Keratinocyte (primary cell): ENCODE measurements at regions not wholly inside any gene's neighbourhood (a gene's known extent, or its start where the extent isn't known, plus 50 kb on each side); places are given as distances from the start of the nearest gene placed in this dataset.

Experiments
- DNase-seq: peaks from one replicate; pipeline ENCODE4 v3.0.0-alpha.2; 2011; ENCODE audit warnings: low read depth, missing footprints, low spot score
- FAIRE-seq: peaks from 2 replicates; lab custom pipeline; 2011; peaks lifted over from hg19 to GRCh38; lab: Jason Lieb, UNC
- H2AFZ ChIP-seq: 2 replicates; pipeline ENCODE4 v1.6.0; 2012; ENCODE audit warnings: low read length, control low read depth, inconsistent platforms; ENCODE audit not compliant: control insufficient read depth
- H3K27ac ChIP-seq: 2 replicates; pipeline ENCODE4 v1.5.1; 2011; ENCODE audit warnings: low read length; ENCODE audit not compliant: control insufficient read depth, insufficient read depth
- H3K27me3 ChIP-seq: 3 replicates; pipeline ENCODE4 v1.6.0; 2011; ENCODE audit warnings: low read length; ENCODE audit not compliant: control insufficient read depth, insufficient read depth; ENCODE audit errors: extremely low read depth
- H3K36me3 ChIP-seq, 2 experiments: 2 replicates in 1 of 2; 3 replicates in 1 of 2; pipeline ENCODE4 v1.5.1; 2011; ENCODE audit warnings: low read length in 2 of 2, mild to moderate bottlenecking in 1 of 2; ENCODE audit not compliant: control insufficient read depth in 2 of 2, insufficient read depth in 2 of 2; ENCODE audit errors: extremely low read depth in 1 of 2
- H3K4me1 ChIP-seq: 3 replicates; pipeline ENCODE4 v1.5.1; 2011; ENCODE audit warnings: low read length; ENCODE audit not compliant: control insufficient read depth, insufficient read depth; ENCODE audit errors: extremely low read depth
- H3K4me2 ChIP-seq: 3 replicates; pipeline ENCODE4 v1.6.0; 2011; ENCODE audit warnings: low read depth, low read length; ENCODE audit not compliant: control insufficient read depth, insufficient read depth; ENCODE audit errors: extremely low read depth
- H3K4me3 ChIP-seq, 3 experiments: fragments of 200-600 bp in 1 of 3; sonication (generic) in 1 of 3; 2 replicates in 2 of 3; 3 replicates in 1 of 3; pipeline ENCODE4 v1.5.1; 2011 to 2016; ENCODE audit warnings: low read length in 3 of 3, mild to moderate bottlenecking in 3 of 3, control low read depth in 2 of 3, inconsistent platforms in 1 of 3, low read depth in 1 of 3, mixed read lengths in 1 of 3, mixed run types in 1 of 3, moderate library complexity in 1 of 3; ENCODE audit not compliant: control insufficient read depth in 2 of 3, insufficient read depth in 2 of 3; ENCODE audit errors: extremely low read depth in 1 of 3
- H3K79me2 ChIP-seq: 2 replicates; pipeline ENCODE4 v1.6.0; 2012; ENCODE audit warnings: low read length; ENCODE audit not compliant: control insufficient read depth, insufficient read depth
- H3K9ac ChIP-seq: 3 replicates; pipeline ENCODE4 v1.6.0; 2011; ENCODE audit warnings: low read length; ENCODE audit not compliant: control insufficient read depth, insufficient read depth; ENCODE audit errors: extremely low read depth
- H3K9me1 ChIP-seq: 3 replicates; pipeline ENCODE4 v1.6.0; 2011; ENCODE audit warnings: low read length; ENCODE audit not compliant: control insufficient read depth, insufficient read depth; ENCODE audit errors: extremely low read depth
- H3K9me3 ChIP-seq: 2 replicates; pipeline ENCODE4 v1.5.1; 2012; ENCODE audit warnings: low read depth, low read length; ENCODE audit not compliant: control insufficient read depth
- H4K20me1 ChIP-seq: 3 replicates; pipeline ENCODE4 v1.6.0; 2011; ENCODE audit warnings: low read length; ENCODE audit not compliant: control insufficient read depth, insufficient read depth; ENCODE audit errors: extremely low read depth
- CTCF ChIP-seq, 3 experiments: IDR thresholded peaks in 1 of 3; conservative IDR thresholded peaks in 1 of 3; optimal IDR thresholded peaks in 1 of 3; 2 replicates in 2 of 3; 3 replicates in 1 of 3; pipeline versions ENCODE3 to v1.5.1; 2011; ENCODE audit warnings: low read length in 3 of 3, mild to moderate bottlenecking in 3 of 3, moderate library complexity in 2 of 3, control low read depth in 1 of 3, inconsistent platforms in 1 of 3; ENCODE audit not compliant: insufficient read depth in 2 of 3; ENCODE audit errors: extremely low read depth in 1 of 3
- EZH2 ChIP-seq: IDR thresholded peaks from one replicate; pipeline ENCODE4 v1.6.1; 2012; ENCODE audit warnings: inconsistent platforms, mild to moderate bottlenecking, low read length, moderate library complexity
- dilution Hi-C: fragments of 300-500 bp; cut with MboI; formaldehyde crosslinking; loops from one replicate; pipeline ENCODE4 v1.7.0; 2020; ENCODE audit warnings: low sequenced_read_pairs; ENCODE audit not compliant: extremely low pct_ligation_motif_present

- H3K9me1 ChIP-seq = no peaks in the 10 kb centered on the region
- FAIRE-seq (no peak), DNase-seq (no peak)
- no peak overlapping the region for H3K9ac ChIP-seq
- H3K4me2 ChIP-seq = no peak overlapping the region
- dilution Hi-C loops = no loop called here
- H3K79me2 ChIP-seq = no peaks in the 10 kb centered on the region
- H3K36me3 ChIP-seq = no peaks in the 10 kb centered on the region
- H2AFZ ChIP-seq = no peak overlapping the region
- no peaks in the 10 kb centered on the region for H4K20me1 ChIP-seq
- TF ChIP-seq EZH2 = no peak
- TF ChIP-seq CTCF (optimal IDR thresholded peaks at IDR 0.05 in 1 of 3, IDR thresholded peaks at IDR 0.05 in 1 of 3, conservative IDR thresholded peaks at IDR 0.05 in 1 of 3; ENCODE audit: extremely low read depth in 1 of 3, insufficient read depth in 2 of 3, low read length in 3 of 3) = no peak
- H3K27ac ChIP-seq = no peak overlapping the region
- no peak overlapping the region for H3K4me3 ChIP-seq
- no peaks in the 10 kb centered on the region for H3K9me3 ChIP-seq
- H3K27me3 ChIP-seq = no peaks in the 10 kb centered on the region
- no peaks in the 10 kb centered on the region for H3K4me1 ChIP-seq
Measured at GRCh38 chr3:117255736-117256135, 546.2 kb downstream of the TUSC7 start.

- H3K27me3 ChIP-seq = no peaks in the 10 kb centered on the region
- H4K20me1 ChIP-seq = no peaks in the 10 kb centered on the region
- dilution Hi-C loops = no loop called here
- H3K4me3 ChIP-seq = no peak overlapping the region
- H3K4me2 ChIP-seq = no peak overlapping the region
- H3K27ac ChIP-seq = no peak overlapping the region
- H3K4me1 ChIP-seq = no peaks in the 10 kb centered on the region
- H3K36me3 ChIP-seq = no peaks in the 10 kb centered on the region
- no peak for FAIRE-seq
- H3K9ac ChIP-seq = no peak overlapping the region
- no peaks in the 10 kb centered on the region for H3K9me1 ChIP-seq
- no peak for TF ChIP-seq CTCF (optimal IDR thresholded peaks at IDR 0.05 in 1 of 3, IDR thresholded peaks at IDR 0.05 in 1 of 3, conservative IDR thresholded peaks at IDR 0.05 in 1 of 3; ENCODE audit: extremely low read depth in 1 of 3, insufficient read depth in 2 of 3, low read length in 3 of 3)
- no peak for TF ChIP-seq EZH2
- H3K9me3 ChIP-seq = no peaks in the 10 kb centered on the region
- no peak for DNase-seq
- H2AFZ ChIP-seq = no peak overlapping the region
- no peaks in the 10 kb centered on the region for H3K79me2 ChIP-seq
Measured at GRCh38 chr3:117261983-117262421, 552.4 kb downstream of the TUSC7 start.
